ENCODE measurements at regions not wholly inside any gene's neighbourhood (a gene's known extent, or its start where the extent isn't known, plus 50 kb on each side); places are given as distances from the start of the nearest gene placed in this dataset.

DNA sequence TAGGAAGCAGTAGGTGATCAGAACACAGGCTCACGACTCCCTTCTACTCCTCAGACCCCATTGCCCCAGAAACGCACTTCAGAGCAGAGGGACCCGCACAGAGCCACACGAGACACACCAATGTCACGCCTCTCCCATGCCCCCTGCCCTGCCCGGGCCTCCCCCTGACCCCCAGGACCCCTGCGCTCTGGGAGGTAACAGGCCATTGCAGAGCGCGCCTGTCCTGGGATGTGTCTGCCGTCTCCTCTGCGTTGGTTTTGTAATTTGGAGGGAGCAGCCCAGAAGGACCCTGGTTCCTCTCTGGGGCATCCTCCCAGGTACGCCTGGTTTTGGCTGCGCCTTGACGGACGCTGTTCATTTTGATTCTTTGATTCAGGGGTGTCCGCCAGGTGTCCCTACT lies 85.4 kb downstream of the UNCX start:
- TF ChIP-seq, protein P1, sequence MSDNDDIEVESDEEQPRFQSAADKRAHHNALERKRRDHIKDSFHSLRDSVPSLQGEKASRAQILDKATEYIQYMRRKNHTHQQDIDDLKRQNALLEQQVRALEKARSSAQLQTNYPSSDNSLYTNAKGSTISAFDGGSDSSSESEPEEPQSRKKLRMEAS (IDR thresholded peaks at IDR 0.05; ENCODE audit: low read depth) = no peak
- TF ChIP-seq RFX5 (IDR thresholded peaks at IDR 0.05; ENCODE audit: low read length) = no peak
- TF ChIP-seq FOXM1 (IDR thresholded peaks at IDR 0.05; ENCODE audit: low read depth) = no peak
- TF ChIP-seq, protein P2, sequence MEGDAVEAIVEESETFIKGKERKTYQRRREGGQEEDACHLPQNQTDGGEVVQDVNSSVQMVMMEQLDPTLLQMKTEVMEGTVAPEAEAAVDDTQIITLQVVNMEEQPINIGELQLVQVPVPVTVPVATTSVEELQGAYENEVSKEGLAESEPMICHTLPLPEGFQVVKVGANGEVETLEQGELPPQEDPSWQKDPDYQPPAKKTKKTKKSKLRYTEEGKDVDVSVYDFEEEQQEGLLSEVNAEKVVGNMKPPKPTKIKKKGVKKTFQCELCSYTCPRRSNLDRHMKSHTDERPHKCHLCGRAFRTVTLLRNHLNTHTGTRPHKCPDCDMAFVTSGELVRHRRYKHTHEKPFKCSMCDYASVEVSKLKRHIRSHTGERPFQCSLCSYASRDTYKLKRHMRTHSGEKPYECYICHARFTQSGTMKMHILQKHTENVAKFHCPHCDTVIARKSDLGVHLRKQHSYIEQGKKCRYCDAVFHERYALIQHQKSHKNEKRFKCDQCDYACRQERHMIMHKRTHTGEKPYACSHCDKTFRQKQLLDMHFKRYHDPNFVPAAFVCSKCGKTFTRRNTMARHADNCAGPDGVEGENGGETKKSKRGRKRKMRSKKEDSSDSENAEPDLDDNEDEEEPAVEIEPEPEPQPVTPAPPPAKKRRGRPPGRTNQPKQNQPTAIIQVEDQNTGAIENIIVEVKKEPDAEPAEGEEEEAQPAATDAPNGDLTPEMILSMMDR (IDR thresholded peaks at IDR 0.05) = no peak
- TF ChIP-seq POLR2AphosphoS5 (IDR thresholded peaks at IDR 0.05; ENCODE audit: low read depth, low read length) = no peak
- no peak for TF ChIP-seq USF2 (IDR thresholded peaks at IDR 0.05; ENCODE audit: borderline replicate concordance, low read depth, low read length)
- TF ChIP-seq, protein P3, sequence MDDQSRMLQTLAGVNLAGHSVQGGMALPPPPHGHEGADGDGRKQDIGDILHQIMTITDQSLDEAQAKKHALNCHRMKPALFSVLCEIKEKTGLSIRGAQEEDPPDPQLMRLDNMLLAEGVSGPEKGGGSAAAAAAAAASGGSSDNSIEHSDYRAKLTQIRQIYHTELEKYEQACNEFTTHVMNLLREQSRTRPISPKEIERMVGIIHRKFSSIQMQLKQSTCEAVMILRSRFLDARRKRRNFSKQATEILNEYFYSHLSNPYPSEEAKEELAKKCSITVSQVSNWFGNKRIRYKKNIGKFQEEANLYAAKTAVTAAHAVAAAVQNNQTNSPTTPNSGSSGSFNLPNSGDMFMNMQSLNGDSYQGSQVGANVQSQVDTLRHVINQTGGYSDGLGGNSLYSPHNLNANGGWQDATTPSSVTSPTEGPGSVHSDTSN (IDR thresholded peaks at IDR 0.05) = no peak
- TF ChIP-seq TAF1 (IDR thresholded peaks at IDR 0.05; ENCODE audit: borderline replicate concordance, low read depth, low read length) = no peak
- no peak for TF ChIP-seq RXRA (IDR thresholded peaks at IDR 0.05; ENCODE audit: borderline replicate concordance, low read depth)
- no peak for TF ChIP-seq RAD21 (IDR thresholded peaks at IDR 0.05; ENCODE audit: low read length)
- TF ChIP-seq MXI1 (IDR thresholded peaks at IDR 0.05; ENCODE audit: low read depth, low read length) = no peak
